ENCODE measurements at regions not wholly inside any gene's neighbourhood (a gene's known extent, or its start where the extent isn't known, plus 50 kb on each side); places are given as distances from the start of the nearest gene placed in this dataset.

- no peaks in the 10 kb centered on the region for H3K36me3 ChIP-seq
- no peaks in the 10 kb centered on the region for H3K4me1 ChIP-seq
- DNase-seq (ENCODE audit: low spot score in 2 of 2) = no peak
- no peak overlapping the region for H3K27ac ChIP-seq
- H3K9me3 ChIP-seq = peaks cover 0 to 22% of the 10 kb centered on the region in 2 donors
- H3K4me3 ChIP-seq = no peak overlapping the region
- H3K27me3 ChIP-seq = no peaks in the 10 kb centered on the region
- no peak for TF ChIP-seq CTCF (IDR thresholded peaks at IDR 0.05)
- intact Hi-C loops (cut with DNase I) = no loop called here
These were observed 51.3 kb upstream of the PTPN3 start for GRCh38 chr9:109549386-109549785.

GRCh38 chr9:109551651-109552050 is 53.5 kb upstream of the PTPN3 start:
- Histone ChIP-seq H3K27ac (no peak overlapping the region), H3K9me3 (peaks cover 0 to 9% of the 10 kb centered on the region in 2 donors), H3K4me1 (no peaks in the 10 kb centered on the region), H3K27me3 (no peaks in the 10 kb centered on the region), H3K36me3 (no peaks in the 10 kb centered on the region), H3K4me3 (no peak overlapping the region)
- intact Hi-C loops (cut with DNase I) = no loop called here
- DNase-seq (ENCODE audit: low spot score in 2 of 2) = no peak
- no peak for TF ChIP-seq CTCF (IDR thresholded peaks at IDR 0.05)

- TF ChIP-seq CTCF (IDR thresholded peaks at IDR 0.05) = no peak
- Histone ChIP-seq H3K4me1 (peaks cover 0 to 9% of the 10 kb centered on the region in 2 donors), H3K27ac (no peak overlapping the region), H3K27me3 (no peaks in the 10 kb centered on the region), H3K9me3 (no peaks in the 10 kb centered on the region), H3K4me3 (no peak overlapping the region), H3K36me3 (no peaks in the 10 kb centered on the region)
- no peak for DNase-seq (ENCODE audit: low spot score in 2 of 2)
- intact Hi-C loops (cut with DNase I) = no loop called here
These were observed 57.1 kb upstream of the PTPN3 start for GRCh38 chr9:109555215-109555614.

GRCh38 chr9:109556061-109556460 is 58.0 kb upstream of the PTPN3 start:
- H3K27me3 ChIP-seq = no peaks in the 10 kb centered on the region
- intact Hi-C loops (cut with DNase I) = no loop called here
- DNase-seq (ENCODE audit: low spot score in 2 of 2) = no peak

GRCh38 chr9:109556786-109557185 is 58.7 kb upstream of the PTPN3 start:
- H3K4me3 ChIP-seq = no peak overlapping the region
- no peak for TF ChIP-seq CTCF (IDR thresholded peaks at IDR 0.05)
- no peak overlapping the region for H3K27ac ChIP-seq
- intact Hi-C loops (cut with DNase I) = no loop called here
- peaks cover 0 to 13% of the 10 kb centered on the region in 2 donors for H3K4me1 ChIP-seq
- H3K9me3 ChIP-seq = peaks cover 0 to 8% of the 10 kb centered on the region in 2 donors
- no peaks in the 10 kb centered on the region for H3K36me3 ChIP-seq
- no peaks in the 10 kb centered on the region for H3K27me3 ChIP-seq
- no peak for DNase-seq (ENCODE audit: low spot score in 2 of 2)

More at GRCh38 chr9:109556061-109556460, 58.0 kb upstream of the PTPN3 start:
- H3K9me3 ChIP-seq = peaks cover 0 to under 1% of the 10 kb centered on the region in 2 donors
- H3K4me1 ChIP-seq = peaks cover 0 to 13% of the 10 kb centered on the region in 2 donors
- no peaks in the 10 kb centered on the region for H3K36me3 ChIP-seq
- TF ChIP-seq CTCF (IDR thresholded peaks at IDR 0.05) = no peak
- no peak overlapping the region for H3K27ac ChIP-seq
- no peak overlapping the region for H3K4me3 ChIP-seq

GRCh38 chr9:109557481-109557880 is 59.4 kb upstream of the PTPN3 start:
- Histone ChIP-seq H3K4me1 (peaks cover 0 to 13% of the 10 kb centered on the region in 2 donors), H3K27me3 (no peaks in the 10 kb centered on the region), H3K4me3 (no peak overlapping the region), H3K9me3 (peaks cover 0 to 11% of the 10 kb centered on the region in 2 donors), H3K36me3 (no peaks in the 10 kb centered on the region), H3K27ac (no peak overlapping the region)
- DNase-seq (ENCODE audit: low spot score in 2 of 2) = no peak
- intact Hi-C loops (cut with DNase I) = no loop called here
- TF ChIP-seq CTCF (IDR thresholded peaks at IDR 0.05) = no peak

Data from ascending aorta (tissue), 2 donors.